Lower leg skin (tissue), 4 donors: ENCODE measurements at regions not wholly inside any gene's neighbourhood (a gene's known extent, or its start where the extent isn't known, plus 50 kb on each side); places are given as distances from the start of the nearest gene placed in this dataset.

Experiments
- DNase-seq, 2 donors: peaks; one replicate each; pipeline ENCODE4 v3.0.0-alpha.2; 2019; ENCODE audit warnings: low spot score in 2 of 2
- H3K4me3 ChIP-seq: fragments of 200-600 bp; sonication (generic); 2 replicates; pipeline ENCODE4 v1.5.1; 2017; ENCODE audit warnings: mild to moderate bottlenecking, low read depth; ENCODE audit not compliant: poor library complexity, severe bottlenecking
- CTCF ChIP-seq, 3 donors: fragments of 450-650 bp; IDR thresholded peaks; one replicate each; pipeline ENCODE4 v1.5.1; 2016; ENCODE audit warnings: antibody characterized with exemption in 3 of 3, mild to moderate bottlenecking in 3 of 3, moderate library complexity in 2 of 3
- POLR2A ChIP-seq, 2 donors: fragments of 450-650 bp; IDR thresholded peaks; one replicate each; pipeline ENCODE4 v1.6.1; 2016 to 2017; ENCODE audit warnings: antibody characterized with exemption in 2 of 2, mild to moderate bottlenecking in 1 of 2, moderate library complexity in 1 of 2
- WGBS, 2 donors: methylation state at CpG; one replicate each; pipeline ENCODE4 v1.1.5; 2018; 5-methylcytosine and 5-hydroxymethylcytosine counted together
- intact Hi-C: fragments of 100-400 bp; cut with DNase I; formaldehyde crosslinking; loops from one replicate; pipeline ENCODE4 v1.15.0; 2023; ENCODE audit warnings: low total_unique reads

- intact Hi-C loops, result no loop called here
- no peak overlapping the region for H3K4me3 ChIP-seq
- no peak for TF ChIP-seq POLR2A (IDR thresholded peaks at IDR 0.05)
- TF ChIP-seq CTCF (IDR thresholded peaks at IDR 0.05), result no peak
- DNase-seq, result no peak
These were observed 103.3 kb upstream of the ERCC4 start for GRCh38 chr16:13816701-13817100.

- no peak for DNase-seq
- intact Hi-C loops, result no loop called here
- H3K4me3 ChIP-seq, result no peak overlapping the region
- TF ChIP-seq POLR2A (IDR thresholded peaks at IDR 0.05) (no peak), CTCF (IDR thresholded peaks at IDR 0.05) (no peak)
- WGBS, 2 donors, result 71 to 73% methylated on average over 6 of the region's 6 CpGs
These were observed 96.5 kb upstream of the ERCC4 start for GRCh38 chr16:13823501-13823900.

- intact Hi-C loops, result no loop called here
- no peak overlapping the region for H3K4me3 ChIP-seq
- TF ChIP-seq CTCF (IDR thresholded peaks at IDR 0.05) (no peak), POLR2A (IDR thresholded peaks at IDR 0.05) (no peak)
- WGBS, 2 donors, result 67 to 68% methylated on average over 7 of the region's 7 CpGs
- DNase-seq, result no peak
These were observed 90.2 kb upstream of the ERCC4 start for GRCh38 chr16:13829697-13830299.

- WGBS, 2 donors, result 58 to 67% methylated on average over 2 of the region's 2 CpGs
These were observed 86.4 kb upstream of the ERCC4 start for GRCh38 chr16:13833515-13833914.

GRCh38 chr16:13835387-13835786 lies 84.6 kb upstream of the ERCC4 start:
- intact Hi-C loops, result no loop called here
- H3K4me3 ChIP-seq, result no peak overlapping the region
- no peak for TF ChIP-seq POLR2A (IDR thresholded peaks at IDR 0.05)
- WGBS, 2 donors, result 60 to 63% methylated on average over 4 of the region's 4 CpGs
- no peak for DNase-seq

More at GRCh38 chr16:13833515-13833914, 86.4 kb upstream of the ERCC4 start:
- no peak for TF ChIP-seq CTCF (IDR thresholded peaks at IDR 0.05)
- no peak for TF ChIP-seq POLR2A (IDR thresholded peaks at IDR 0.05)
- intact Hi-C loops, result no loop called here
- DNase-seq, result no peak
- no peak overlapping the region for H3K4me3 ChIP-seq

- DNase-seq, result no peak
- 68 to 86% methylated on average over 13 of the region's 13 CpGs for WGBS, 2 donors
- no peak overlapping the region for H3K4me3 ChIP-seq
- intact Hi-C loops, result no loop called here
- TF ChIP-seq POLR2A (IDR thresholded peaks at IDR 0.05), result no peak
- no peak for TF ChIP-seq CTCF (IDR thresholded peaks at IDR 0.05)
These were observed 83.8 kb upstream of the ERCC4 start for GRCh38 chr16:13835935-13836730.
